ENCODE measurements at regions not wholly inside any gene's neighbourhood (a gene's known extent, or its start where the extent isn't known, plus 50 kb on each side); places are given as distances from the start of the nearest gene placed in this dataset.

- Histone ChIP-seq H3K27me3 (ENCODE audit: insufficient read depth) (no peaks in the 10 kb centered on the region), H4K20me1 (ENCODE audit: insufficient read depth) (no peaks in the 10 kb centered on the region), H3K9me2 (no peaks in the 10 kb centered on the region), H3K9me3 (no peaks in the 10 kb centered on the region), H3F3A (replicated peaks; ENCODE audit: insufficient read depth) (peaks cover 8% of the 10 kb centered on the region), H3K36me3 (replicated peaks in 1 of 2; ENCODE audit: control insufficient read depth in 1 of 2, insufficient read depth in 2 of 2, low read length in 1 of 2) (no peaks in the 10 kb centered on the region), H3K4me3 (ENCODE audit: low read depth in 2 of 2, low read length in 1 of 2) (no peak overlapping the region), H2AFZ (ENCODE audit: low read depth) (peak overlapping the region; percentile 40; the same call in 1 of the 2 replicates), H3K9ac (no peak overlapping the region), H3K4me2 (no peak overlapping the region), H3K4me1 (ENCODE audit: control insufficient read depth in 1 of 2, insufficient read depth in 2 of 2, low read depth in 1 of 2, low read length in 1 of 2) (peaks cover 3 to 13% of the 10 kb centered on the region in 2 experiments; a peak in 3 of 4 replicates), H3K27ac (ENCODE audit: low read depth in 2 of 2, low read length in 1 of 2) (no peak overlapping the region), H3K79me2 (ENCODE audit: insufficient read depth) (no peaks in the 10 kb centered on the region)
- DNase-seq, result no peak
- WGBS (ENCODE audit: low lambda C conversion rate), result 87% methylated on average over 7 of the region's 7 CpGs
- TF ChIP-seq FOSL2 (IDR thresholded peaks at IDR 0.05; ENCODE audit: borderline replicate concordance, low read depth) (no peak), TCF12 (IDR thresholded peaks at IDR 0.05) (no peak), EP300 (IDR thresholded peaks at IDR 0.05; ENCODE audit: borderline replicate concordance in 1 of 2, low read depth in 1 of 2, low read length in 1 of 2) (no peak), NRF1 (IDR thresholded peaks at IDR 0.05; ENCODE audit: low read depth, low read length) (no peak), RAD21 (IDR thresholded peaks at IDR 0.05; ENCODE audit: low read length) (no peak), SIN3A (IDR thresholded peaks at IDR 0.05; ENCODE audit: borderline replicate concordance, low read depth, low read length) (no peak), IRF3 (IDR thresholded peaks at IDR 0.05; ENCODE audit: low read depth, low read length) (no peak), USF1 (IDR thresholded peaks at IDR 0.05; ENCODE audit: borderline replicate concordance, low read depth) (no peak), SMC3 (IDR thresholded peaks at IDR 0.05; ENCODE audit: low read depth, low read length) (no peak), MEF2A (IDR thresholded peaks at IDR 0.05; ENCODE audit: borderline replicate concordance, low read depth) (no peak), NFIC (IDR thresholded peaks at IDR 0.05; ENCODE audit: borderline replicate concordance) (no peak), GATA2 (CRISPR knock-in tag; IDR thresholded peaks at IDR 0.05) (no peak)
- ChIA-PET CTCF (no interaction called here), POLR2A (no interaction called here)
These were observed 188.6 kb upstream of the FN1 start for GRCh38 chr2:215624423-215624829.

- Histone ChIP-seq H3K79me2 (ENCODE audit: insufficient read depth) (no peaks in the 10 kb centered on the region), H2AFZ (ENCODE audit: low read depth) (no peak overlapping the region), H3K9me3 (no peaks in the 10 kb centered on the region), H3K4me1 (ENCODE audit: control insufficient read depth in 1 of 2, insufficient read depth in 2 of 2, low read depth in 1 of 2, low read length in 1 of 2) (peaks cover 9 to 26% of the 10 kb centered on the region in 2 experiments; a peak in 3 of 4 replicates), H3K9ac (no peak overlapping the region), H3K27me3 (ENCODE audit: insufficient read depth) (no peaks in the 10 kb centered on the region), H3K27ac (ENCODE audit: low read depth in 2 of 2, low read length in 1 of 2) (no peak overlapping the region), H3K36me3 (replicated peaks in 1 of 2; ENCODE audit: control insufficient read depth in 1 of 2, insufficient read depth in 2 of 2, low read length in 1 of 2) (no peaks in the 10 kb centered on the region), H4K20me1 (ENCODE audit: insufficient read depth) (no peaks in the 10 kb centered on the region), H3K4me3 (ENCODE audit: low read depth in 2 of 2, low read length in 1 of 2) (no peak overlapping the region), H3F3A (replicated peaks; ENCODE audit: insufficient read depth) (peaks cover 21% of the 10 kb centered on the region), H3K4me2 (no peak overlapping the region), H3K9me2 (no peaks in the 10 kb centered on the region)
- TF ChIP-seq SMC3 (IDR thresholded peaks at IDR 0.05; ENCODE audit: low read depth, low read length) (no peak), RCOR1 (IDR thresholded peaks at IDR 0.05; ENCODE audit: low read length) (no peak), RAD21 (IDR thresholded peaks at IDR 0.05; ENCODE audit: low read length) (no peak), SIN3A (IDR thresholded peaks at IDR 0.05; ENCODE audit: borderline replicate concordance, low read depth, low read length) (no peak), GABPA (IDR thresholded peaks at IDR 0.05; ENCODE audit: low read depth) (no peak), RFX5 (IDR thresholded peaks at IDR 0.05; ENCODE audit: low read length) (no peak), USF2 (IDR thresholded peaks at IDR 0.05; ENCODE audit: borderline replicate concordance, low read depth, low read length) (no peak), RXRA (IDR thresholded peaks at IDR 0.05; ENCODE audit: borderline replicate concordance, low read depth) (no peak), GATA2 (CRISPR knock-in tag; IDR thresholded peaks at IDR 0.05) (no peak), MXI1 (IDR thresholded peaks at IDR 0.05; ENCODE audit: low read depth, low read length) (no peak), EP300 (IDR thresholded peaks at IDR 0.05; ENCODE audit: borderline replicate concordance in 1 of 2, low read depth in 1 of 2, low read length in 1 of 2) (no peak), TAF1 (IDR thresholded peaks at IDR 0.05; ENCODE audit: borderline replicate concordance, low read depth, low read length) (no peak), ELF1 (IDR thresholded peaks at IDR 0.05) (no peak), YY1 (IDR thresholded peaks at IDR 0.05; ENCODE audit: low read depth) (no peak)
- POLR2A ChIA-PET, result no interaction called here
- CTCF ChIA-PET, result interaction anchor here (0.6 kb wide), 1 partner anchor 278 kb away, joined by 3 read pairs; no protein-coding TSS in a partner anchor
- DNase-seq, result no peak
- 85% methylated on average over 5 of the region's 5 CpGs for WGBS (ENCODE audit: low lambda C conversion rate)
These were observed 187.0 kb upstream of the FN1 start for GRCh38 chr2:215622837-215623236.

Measured in SK-N-SH (cell line).